Neural crest cell (in vitro differentiated cells): ENCODE measurements at regions not wholly inside any gene's neighbourhood (a gene's known extent, or its start where the extent isn't known, plus 50 kb on each side); places are given as distances from the start of the nearest gene placed in this dataset.

Experiments used
- DNase-seq: peaks from one replicate; pipeline ENCODE4 v3.0.0; 2021; ENCODE audit warnings: low read depth, mixed read lengths, low spot score
- H3K27ac Mint-ChIP-seq: one replicate; pipeline ENCODE4 v1.8.0; 2021; ENCODE audit warnings: mild to moderate bottlenecking, mixed read lengths; ENCODE audit not compliant: unreplicated experiment
- H3K27me3 Mint-ChIP-seq: 2 replicates; pipeline ENCODE4 v1.8.0; 2021; ENCODE audit warnings: low read depth, mild to moderate bottlenecking, mixed read lengths
- H3K36me3 Mint-ChIP-seq: 2 replicates; pipeline ENCODE4 v1.8.0; 2021; ENCODE audit warnings: low read depth, mild to moderate bottlenecking, mixed read lengths
- H3K4me1 Mint-ChIP-seq: 2 replicates; pipeline ENCODE4 v1.8.0; 2021; ENCODE audit warnings: mixed read lengths
- H3K4me3 Mint-ChIP-seq: one replicate; pipeline ENCODE4 v1.8.0; 2021; ENCODE audit warnings: mild to moderate bottlenecking, mixed read lengths
- H3K9me3 Mint-ChIP-seq: 2 replicates; pipeline ENCODE4 v1.8.0; 2021; ENCODE audit warnings: mixed read lengths
- TF ChIP-seq, protein P1 (sequence below): fragments of 200-600 bp; sonication (generic); conservative IDR thresholded peaks from 2 replicates; pipeline ENCODE4 v1.5.0; 2021; ENCODE audit warnings: antibody characterized with exemption, mild to moderate bottlenecking

DNA sequence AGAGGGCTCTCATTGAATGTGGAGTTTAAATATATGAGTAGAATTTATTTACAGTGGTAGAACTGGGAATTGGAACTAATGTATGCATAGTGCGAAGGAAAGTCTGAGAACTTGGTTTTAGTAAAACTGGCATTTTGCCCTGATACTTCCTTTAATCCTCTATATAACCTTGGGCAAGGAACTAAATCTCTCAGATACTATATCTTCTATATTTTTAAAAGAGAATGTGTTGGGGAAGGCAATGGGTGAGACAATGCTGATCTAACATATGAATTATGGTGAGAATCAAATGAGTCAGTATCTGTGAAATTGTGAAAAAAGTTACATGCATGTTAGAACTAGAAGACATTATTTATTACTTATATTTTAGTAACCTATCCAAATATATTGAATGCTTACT is 2109.4 kb upstream of the PIK3C3 start:
- peaks cover 4% of the 10 kb centered on the region for H3K27me3 Mint-ChIP-seq
- H3K4me3 Mint-ChIP-seq, result no peak overlapping the region
- peaks cover 46% of the 10 kb centered on the region for H3K4me1 Mint-ChIP-seq
- H3K9me3 Mint-ChIP-seq, result no peaks in the 10 kb centered on the region
- no peaks in the 10 kb centered on the region for H3K36me3 Mint-ChIP-seq
- DNase-seq, result no peak
- no peak overlapping the region for H3K27ac Mint-ChIP-seq
- TF ChIP-seq, protein P1, sequence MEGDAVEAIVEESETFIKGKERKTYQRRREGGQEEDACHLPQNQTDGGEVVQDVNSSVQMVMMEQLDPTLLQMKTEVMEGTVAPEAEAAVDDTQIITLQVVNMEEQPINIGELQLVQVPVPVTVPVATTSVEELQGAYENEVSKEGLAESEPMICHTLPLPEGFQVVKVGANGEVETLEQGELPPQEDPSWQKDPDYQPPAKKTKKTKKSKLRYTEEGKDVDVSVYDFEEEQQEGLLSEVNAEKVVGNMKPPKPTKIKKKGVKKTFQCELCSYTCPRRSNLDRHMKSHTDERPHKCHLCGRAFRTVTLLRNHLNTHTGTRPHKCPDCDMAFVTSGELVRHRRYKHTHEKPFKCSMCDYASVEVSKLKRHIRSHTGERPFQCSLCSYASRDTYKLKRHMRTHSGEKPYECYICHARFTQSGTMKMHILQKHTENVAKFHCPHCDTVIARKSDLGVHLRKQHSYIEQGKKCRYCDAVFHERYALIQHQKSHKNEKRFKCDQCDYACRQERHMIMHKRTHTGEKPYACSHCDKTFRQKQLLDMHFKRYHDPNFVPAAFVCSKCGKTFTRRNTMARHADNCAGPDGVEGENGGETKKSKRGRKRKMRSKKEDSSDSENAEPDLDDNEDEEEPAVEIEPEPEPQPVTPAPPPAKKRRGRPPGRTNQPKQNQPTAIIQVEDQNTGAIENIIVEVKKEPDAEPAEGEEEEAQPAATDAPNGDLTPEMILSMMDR, result no peak

DNA sequence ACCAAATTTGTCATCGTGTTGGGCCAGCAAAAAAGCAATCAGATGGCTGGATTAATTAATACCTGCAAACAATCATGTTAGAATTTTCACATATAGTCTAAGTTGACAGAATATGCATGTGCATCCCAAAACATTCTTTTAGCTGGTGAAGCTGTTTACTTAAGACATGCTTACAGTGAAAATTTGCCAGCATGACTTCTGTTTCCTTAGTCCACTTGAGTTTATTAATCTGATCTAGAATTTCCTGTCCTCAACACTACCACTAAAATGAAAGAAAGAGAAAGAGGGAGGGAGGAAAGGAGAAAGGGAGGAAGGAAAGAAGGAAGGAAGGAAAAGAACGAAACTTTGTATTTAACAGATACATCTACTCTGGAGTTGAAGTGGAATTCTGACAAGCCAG is 2109.9 kb upstream of the PIK3C3 start:
- TF ChIP-seq, protein P1, result no peak
- H3K27ac Mint-ChIP-seq, result peak overlapping the region; percentile 7
- H3K9me3 Mint-ChIP-seq, result no peaks in the 10 kb centered on the region
- DNase-seq, result no peak
- no peak overlapping the region for H3K4me3 Mint-ChIP-seq
- H3K4me1 Mint-ChIP-seq, result peaks cover 51% of the 10 kb centered on the region
- peaks cover 4% of the 10 kb centered on the region for H3K27me3 Mint-ChIP-seq
- H3K36me3 Mint-ChIP-seq, result no peaks in the 10 kb centered on the region

DNA sequence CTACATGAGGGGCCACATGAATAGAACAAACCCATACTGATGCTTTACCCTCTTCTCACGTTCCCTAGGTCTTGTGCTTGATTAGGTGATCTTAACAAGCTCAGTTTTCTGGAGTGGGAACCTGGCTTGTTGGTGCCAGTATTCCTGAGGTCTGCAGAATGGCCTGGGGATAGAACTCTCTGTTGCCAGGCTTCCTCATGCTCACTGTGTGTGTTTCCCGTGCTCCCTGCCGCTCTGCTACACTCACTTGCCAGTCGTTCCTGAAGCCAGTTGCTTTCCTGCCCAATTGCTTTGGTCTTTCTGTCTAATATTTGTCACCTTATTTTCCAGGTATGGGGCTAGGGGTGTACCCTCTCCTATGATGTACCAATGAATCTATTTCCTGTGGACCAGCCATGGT is 2111.5 kb upstream of the PIK3C3 start:
- TF ChIP-seq, protein P1, result no peak
- peak overlapping the region; percentile 91 for H3K4me3 Mint-ChIP-seq
- peaks cover 8% of the 10 kb centered on the region for H3K27me3 Mint-ChIP-seq
- H3K36me3 Mint-ChIP-seq, result no peaks in the 10 kb centered on the region
- no peak overlapping the region for H3K27ac Mint-ChIP-seq
- no peak for DNase-seq
- H3K4me1 Mint-ChIP-seq, result peaks cover 58% of the 10 kb centered on the region
- no peaks in the 10 kb centered on the region for H3K9me3 Mint-ChIP-seq

DNA sequence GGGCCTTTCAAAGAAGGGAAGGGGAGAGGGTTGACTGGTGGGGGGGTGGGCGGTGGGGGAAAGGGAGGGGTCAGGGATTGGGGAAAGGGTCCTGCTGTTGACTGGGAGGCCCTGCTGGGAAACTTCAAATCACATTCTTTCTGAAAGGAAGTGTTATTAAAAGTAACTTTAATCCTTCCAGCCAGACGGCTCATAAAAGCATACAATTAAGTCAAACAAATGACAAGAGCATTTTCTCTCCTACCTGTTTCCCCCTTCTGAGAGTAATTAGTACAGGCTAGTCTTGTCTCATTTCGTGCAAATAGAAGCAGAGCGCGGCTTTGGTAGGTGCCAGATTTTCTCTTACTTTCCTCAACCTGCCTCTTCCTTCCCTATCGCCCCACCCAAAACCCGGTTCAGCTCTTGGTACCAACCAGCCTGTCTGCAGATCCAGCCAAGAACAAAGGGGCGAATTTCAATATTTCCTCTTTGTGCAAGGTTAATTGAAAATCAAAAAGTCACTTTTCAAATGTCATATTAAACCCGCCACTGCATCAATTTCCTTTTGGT is 2112.6 kb upstream of the PIK3C3 start:
- no peak for DNase-seq
- TF ChIP-seq, protein P1, result no peak
- H3K36me3 Mint-ChIP-seq, result no peaks in the 10 kb centered on the region
- H3K4me1 Mint-ChIP-seq, result peaks cover 58% of the 10 kb centered on the region
- no peak overlapping the region for H3K27ac Mint-ChIP-seq
- peaks cover 8% of the 10 kb centered on the region for H3K27me3 Mint-ChIP-seq
- H3K4me3 Mint-ChIP-seq, result peak overlapping the region; percentile 91
- H3K9me3 Mint-ChIP-seq, result no peaks in the 10 kb centered on the region

DNA sequence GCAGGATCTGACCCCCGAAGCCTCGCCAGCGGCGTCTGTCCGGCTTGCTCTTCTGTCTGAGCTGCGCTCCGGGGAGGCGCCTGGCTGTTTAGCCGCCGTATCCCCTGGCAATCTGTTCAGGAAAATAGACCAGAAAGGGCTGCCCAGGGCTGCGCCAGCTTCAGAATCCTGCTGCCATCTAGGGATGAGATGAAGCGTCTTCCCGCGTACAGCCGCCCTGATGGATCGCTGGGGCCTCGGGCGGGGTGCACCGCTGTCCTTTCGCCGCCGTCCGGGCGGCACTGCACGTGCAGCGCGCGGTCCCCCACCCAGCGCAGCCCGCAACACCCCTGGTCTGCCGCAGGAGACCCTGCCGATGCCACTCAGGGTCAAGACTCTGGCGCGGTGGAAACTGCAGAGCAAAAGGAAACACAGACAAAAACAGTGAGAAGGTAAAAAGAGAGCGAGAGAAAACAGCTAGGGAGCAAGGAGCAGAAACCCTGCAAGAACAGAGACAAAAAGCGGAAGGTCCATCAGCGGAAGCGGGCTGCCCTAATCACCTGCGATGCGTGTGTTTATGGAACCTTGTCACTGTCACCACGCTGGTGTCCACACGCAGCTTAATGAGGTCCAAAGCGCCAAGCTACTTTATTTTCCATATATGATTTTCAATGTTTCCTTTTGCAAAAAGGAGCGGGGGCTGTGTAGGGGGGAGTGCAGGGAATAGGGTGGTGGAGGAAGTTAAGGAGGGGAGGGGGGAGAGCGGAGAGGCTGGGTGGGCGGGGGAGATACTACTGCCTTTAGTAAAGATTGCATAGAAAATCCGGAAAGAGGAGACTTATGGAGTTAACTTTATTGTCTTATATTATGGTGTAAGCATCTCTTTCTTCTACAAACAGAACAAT is 2113.3 kb upstream of the PIK3C3 start:
- TF ChIP-seq, protein P1, result peak; percentile 61
- Mint-ChIP-seq H3K9me3 (no peaks in the 10 kb centered on the region), H3K36me3 (no peaks in the 10 kb centered on the region), H3K27me3 (peaks cover 8% of the 10 kb centered on the region), H3K4me1 (peaks cover 58% of the 10 kb centered on the region), H3K4me3 (peak overlapping the region; percentile 91), H3K27ac (peak overlapping the region; percentile 85)
- DNase-seq, result peak; percentile 59
